GM23248 (cell line): ENCODE measurements at regions not wholly inside any gene's neighbourhood (a gene's known extent, or its start where the extent isn't known, plus 50 kb on each side); places are given as distances from the start of the nearest gene placed in this dataset.

Experiments used
- EZH2 ChIP-seq: fragments of 200-600 bp; sonication (generic); IDR thresholded peaks from 2 replicates; pipeline ENCODE4 v1.6.1; 2018; ENCODE audit warnings: antibody characterized with exemption, mild to moderate bottlenecking; ENCODE audit not compliant: insufficient read depth, poor library complexity, severe bottlenecking
- EZH2phosphoT487 ChIP-seq: fragments of 200-600 bp; sonication (generic); IDR thresholded peaks from 2 replicates; pipeline ENCODE4 v1.6.1; 2018; ENCODE audit warnings: antibody characterized with exemption, moderate library complexity, mild to moderate bottlenecking, low read depth; ENCODE audit not compliant: insufficient read depth

DNA sequence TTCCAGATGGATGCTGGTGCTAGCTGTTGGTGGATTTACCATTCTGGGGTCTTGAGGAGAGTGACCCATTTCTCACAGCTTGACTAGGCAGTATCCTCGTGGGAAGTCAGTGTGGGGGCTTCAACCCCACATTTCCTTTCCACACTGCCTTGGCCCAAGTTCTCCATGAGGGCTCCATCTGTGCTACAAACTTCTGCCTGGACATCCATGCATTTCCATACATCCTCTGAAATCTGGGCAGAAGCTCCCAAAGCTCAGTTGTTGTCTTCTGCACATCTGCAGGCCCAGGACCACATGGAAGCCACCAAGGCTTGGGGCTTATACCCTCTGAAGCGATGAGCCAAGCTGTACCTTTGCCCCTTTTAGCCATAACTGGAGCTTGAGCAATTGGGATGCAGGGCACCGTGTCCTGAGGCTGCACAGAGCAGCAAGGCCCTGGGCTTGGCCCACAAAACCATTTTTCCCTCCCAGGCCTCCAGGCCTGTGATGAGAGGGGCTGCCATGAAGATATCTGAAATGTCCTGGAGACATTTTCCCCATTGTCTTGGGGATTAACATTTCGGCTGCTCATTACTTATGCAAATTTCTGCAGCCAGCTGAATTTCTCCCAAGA, 248.7 kb upstream of the ANKRD50 start:
- no peak for TF ChIP-seq EZH2
- no peak for TF ChIP-seq EZH2phosphoT487
